GM21786 (cell line): ENCODE measurements at regions not wholly inside any gene's neighbourhood (a gene's known extent, or its start where the extent isn't known, plus 50 kb on each side); places are given as distances from the start of the nearest gene placed in this dataset.
"Not testable (repeated sequence)": the region's sequence is repeated elsewhere in the genome, so short reads cannot be mapped to it uniquely, and the experiment has no call there.

ENCODE experiments used
- ATAC-seq: cut with Tn5 transposase; IDR thresholded peaks from one replicate; pipeline ENCODE4 v1.9.1; 2021; ENCODE audit not compliant: unreplicated experiment

- no peak for ATAC-seq
These were observed 199.0 kb downstream of the RNF144B start for GRCh38 chr6:18586133-18586532.

GRCh38 chr6:18595774-18596530, 208.8 kb downstream of the RNF144B start:
- peak; percentile 70 for ATAC-seq

- ATAC-seq, result no peak
These were observed 209.3 kb downstream of the RNF144B start for GRCh38 chr6:18596531-18596835.

- ATAC-seq, result no peak
These were observed 211.6 kb downstream of the RNF144B start for GRCh38 chr6:18598551-18599264.

- ATAC-seq, result no peak
These were observed 213.1 kb downstream of the RNF144B start for GRCh38 chr6:18600255-18600654.

GRCh38 chr6:18601516-18602020, 214.4 kb downstream of the RNF144B start:
- ATAC-seq, result no peak

GRCh38 chr6:18602931-18603330, 215.8 kb downstream of the RNF144B start:
- ATAC-seq, result no peak

- no peak for ATAC-seq
These were observed 216.2 kb downstream of the RNF144B start for GRCh38 chr6:18603361-18603760.

GRCh38 chr6:18605841-18606240, 218.7 kb downstream of the RNF144B start:
- ATAC-seq, result no peak

GRCh38 chr6:18609715-18610114, 222.6 kb downstream of the RNF144B start:
- ATAC-seq, result no peak

GRCh38 chr6:18613319-18613925, 226.3 kb downstream of the RNF144B start:
- ATAC-seq, result no peak

- no peak for ATAC-seq
These were observed 242.4 kb downstream of the RNF144B start for GRCh38 chr6:18629571-18629970.

GRCh38 chr6:18632670-18633410, 245.7 kb downstream of the RNF144B start:
- ATAC-seq, result no peak

GRCh38 chr6:18634912-18635311, 247.8 kb downstream of the RNF144B start:
- ATAC-seq, result no peak

- ATAC-seq, result no peak
These were observed 253.0 kb downstream of the RNF144B start for GRCh38 chr6:18640134-18640533.

GRCh38 chr6:18640754-18641153, 253.6 kb downstream of the RNF144B start:
- no peak for ATAC-seq

- no peak for ATAC-seq
These were observed 267.7 kb downstream of the RNF144B start for GRCh38 chr6:18654821-18655220.

- ATAC-seq, result no peak
These were observed 269.4 kb downstream of the RNF144B start for GRCh38 chr6:18656506-18656905.

GRCh38 chr6:18659994-18660393, 272.8 kb downstream of the RNF144B start:
- not testable (repeated sequence) for ATAC-seq

GRCh38 chr6:18663011-18663410, 275.9 kb downstream of the RNF144B start:
- no peak for ATAC-seq

- ATAC-seq, result no peak
These were observed 277.3 kb downstream of the RNF144B start for GRCh38 chr6:18664401-18664800.
